ENCODE measurements at regions not wholly inside any gene's neighbourhood (a gene's known extent, or its start where the extent isn't known, plus 50 kb on each side); places are given as distances from the start of the nearest gene placed in this dataset.

DNA sequence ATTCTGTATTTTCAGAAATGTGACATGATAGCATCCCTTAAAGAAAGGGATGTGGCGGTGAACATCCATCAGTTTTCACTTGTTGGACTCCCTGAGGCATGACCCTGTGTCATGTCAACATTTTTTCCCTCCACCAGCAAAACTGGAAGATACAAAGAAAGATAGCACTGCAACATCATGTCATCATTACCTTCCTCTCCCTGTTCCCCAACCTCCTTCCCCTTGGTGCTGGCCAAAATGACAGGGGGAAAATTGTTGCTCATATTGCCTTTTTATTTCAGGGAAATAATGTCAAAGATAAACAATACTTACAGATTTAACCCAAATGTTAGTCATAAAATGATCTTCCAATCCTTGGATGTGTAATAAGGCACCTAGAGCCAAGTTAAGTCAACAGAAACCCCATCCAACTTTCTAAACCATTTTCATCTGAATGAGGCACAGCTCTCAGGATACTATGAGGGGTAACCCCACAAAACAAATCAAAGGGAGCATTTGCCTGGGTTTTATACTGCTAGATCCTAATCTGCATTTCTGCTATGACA, 644.3 kb downstream of the ACTL7B start:
- DNase-seq = no peak

DNA sequence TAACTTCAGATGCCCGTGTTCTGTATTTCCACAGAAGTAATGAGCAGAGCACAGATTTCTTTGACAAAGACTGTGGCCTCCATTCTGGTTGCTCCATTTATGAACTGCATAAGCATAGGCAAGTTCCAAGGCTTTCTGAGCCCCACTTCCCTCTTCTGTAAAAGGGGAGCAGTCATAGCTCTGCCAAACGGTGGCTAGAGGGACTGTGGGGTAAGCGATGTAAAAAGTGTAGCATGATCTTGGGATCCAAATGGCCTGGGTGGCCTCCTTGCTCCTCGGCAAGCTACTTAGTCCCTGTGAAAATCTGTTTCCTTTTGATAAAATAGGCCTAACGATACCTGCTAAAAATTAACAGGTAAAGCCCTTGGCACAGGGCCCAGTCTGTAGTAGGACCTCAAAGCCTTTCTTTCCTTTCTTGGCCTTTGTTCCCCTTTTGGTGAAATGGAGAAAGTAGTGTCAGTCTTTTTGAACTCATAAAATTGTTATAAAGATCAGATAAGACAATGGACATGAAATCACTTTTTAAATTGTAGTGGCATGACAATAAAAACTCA, 646.6 kb downstream of the ACTL7B start:
- no peak for DNase-seq

DNA sequence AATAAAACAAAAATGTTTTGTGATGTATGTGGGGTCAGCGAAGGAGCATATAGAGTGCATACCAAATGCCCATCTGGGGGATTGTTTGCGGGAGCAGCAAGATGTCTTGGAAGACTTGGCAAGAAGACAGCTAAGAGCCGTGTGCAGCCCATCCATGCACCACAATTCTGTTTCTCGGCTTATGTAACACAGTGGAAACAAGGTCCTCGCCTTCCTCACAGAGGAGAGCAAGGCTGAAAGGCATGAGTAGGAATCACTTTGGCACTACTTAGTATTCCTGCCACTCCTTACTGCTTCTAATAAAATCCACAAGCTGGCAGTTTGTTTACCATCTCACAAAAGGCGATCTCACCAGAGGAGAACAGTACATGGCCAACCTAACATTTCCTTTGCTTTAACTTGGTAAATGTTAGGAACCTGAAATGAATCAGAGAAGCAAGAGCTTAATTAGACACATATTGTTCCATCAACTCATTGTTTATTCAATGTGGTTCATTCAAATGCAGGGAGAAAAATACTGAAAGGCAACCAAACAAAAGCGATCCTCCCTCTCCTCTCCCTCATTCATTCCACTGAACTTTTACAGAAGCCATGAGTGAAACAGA, 648.1 kb downstream of the ACTL7B start:
- DNase-seq = no peak

DNA sequence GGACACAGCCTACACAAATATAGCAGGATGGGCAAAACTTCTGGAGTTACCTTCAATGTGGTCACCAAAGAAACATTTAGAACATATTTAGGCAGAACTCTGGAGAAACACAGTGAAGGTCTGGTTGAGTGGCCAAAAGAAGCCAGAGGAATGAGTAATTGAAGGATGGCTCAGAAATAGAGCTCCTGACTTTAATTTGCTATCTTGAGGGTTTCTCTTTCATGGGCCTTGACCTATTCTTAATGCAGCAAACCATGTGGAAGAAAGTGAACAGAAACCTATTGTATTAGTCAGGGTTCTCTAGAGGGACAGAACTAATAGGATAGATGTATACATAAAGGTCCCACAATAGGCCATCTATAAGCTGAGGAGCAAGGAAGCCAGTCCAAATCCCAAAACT, 650.5 kb downstream of the ACTL7B start:
- DNase-seq = no peak

DNA sequence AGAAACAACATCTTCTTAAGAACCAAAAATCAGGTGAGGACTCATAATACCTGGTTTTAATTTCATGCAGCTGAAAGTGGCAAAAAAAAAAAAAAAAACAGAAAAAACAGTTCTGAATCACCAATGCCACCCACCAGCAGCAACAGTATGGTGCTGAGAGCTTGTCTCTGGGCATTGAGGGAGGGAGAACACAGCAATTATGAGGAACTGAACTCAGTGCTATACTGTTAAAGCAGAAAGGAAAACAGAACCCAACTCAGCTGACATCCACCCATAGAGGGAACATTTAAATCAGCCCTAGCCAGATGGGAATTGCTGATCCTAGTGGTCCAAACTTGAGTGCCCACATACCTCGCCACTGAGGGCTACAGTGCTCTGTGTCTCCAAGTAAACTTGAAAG, 657.9 kb downstream of the ACTL7B start:
- DNase-seq = no peak

DNA sequence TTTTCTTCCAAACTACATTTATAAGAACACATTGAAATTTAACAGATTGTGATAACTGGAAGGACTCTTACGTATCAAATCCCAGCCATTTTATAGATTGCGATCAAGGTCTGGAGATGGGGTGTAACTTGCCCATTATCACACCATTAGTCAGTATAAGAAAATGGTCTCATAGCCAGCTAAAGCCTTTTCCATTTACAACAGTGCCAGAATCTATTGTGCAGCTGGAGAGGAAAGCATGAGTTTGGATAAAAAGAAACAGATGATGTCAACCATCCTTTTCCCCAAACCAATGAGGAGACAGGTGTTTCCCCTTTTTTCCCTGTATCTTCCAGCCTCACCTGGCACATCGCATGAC, 658.8 kb downstream of the ACTL7B start:
- DNase-seq = no peak

DNA sequence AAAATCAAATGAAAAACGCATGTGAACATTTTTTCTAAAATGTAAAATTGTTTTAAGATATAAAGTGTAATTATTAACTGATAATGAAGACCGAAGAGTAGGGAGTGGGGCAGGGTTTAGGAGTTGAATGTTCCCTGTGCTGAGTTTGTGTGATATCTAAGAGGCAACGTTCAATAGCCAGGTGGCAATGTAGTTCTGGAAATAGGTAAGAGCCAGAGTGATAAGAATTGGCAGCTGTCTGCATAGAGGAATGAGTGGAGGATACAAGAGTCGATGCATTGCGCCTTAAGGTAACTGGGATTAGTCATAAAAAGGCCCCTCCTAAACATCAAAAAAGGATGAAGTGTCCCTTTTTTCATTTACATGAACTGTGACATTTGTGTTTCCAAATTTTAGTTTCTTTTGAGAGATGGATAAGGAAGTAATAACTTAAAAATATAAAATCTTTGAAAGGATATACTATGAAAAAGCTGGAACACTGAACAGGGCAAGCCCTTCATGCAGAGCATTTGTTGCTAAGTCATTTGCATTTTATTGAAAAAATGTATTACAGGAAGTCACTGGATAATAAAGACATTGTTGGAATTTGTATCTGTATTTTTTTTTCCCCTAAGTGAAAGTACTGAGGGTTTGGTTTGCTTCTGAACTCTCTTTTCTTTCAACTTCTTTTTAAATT, 659.3 kb downstream of the ACTL7B start:
- no peak for DNase-seq

DNA sequence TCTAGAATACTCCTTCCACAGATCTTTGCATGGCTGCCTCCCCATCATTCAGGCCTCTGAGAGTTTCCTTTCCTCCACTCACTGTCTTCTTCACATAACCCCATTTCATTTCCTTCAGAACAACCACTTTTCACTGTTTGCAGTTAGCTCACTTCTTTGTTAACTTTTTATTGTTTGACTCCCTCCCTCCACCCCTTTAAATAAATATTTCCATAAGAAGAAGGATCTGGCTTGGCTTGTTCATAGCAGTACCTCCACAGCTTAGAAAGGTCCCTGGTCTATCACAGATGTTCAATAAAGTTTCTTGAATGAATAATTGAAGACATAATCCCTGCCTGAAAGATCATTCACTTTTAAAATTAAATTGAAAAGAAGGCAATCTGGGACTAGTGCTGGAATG, 661.6 kb downstream of the ACTL7B start:
- no peak for DNase-seq

DNA sequence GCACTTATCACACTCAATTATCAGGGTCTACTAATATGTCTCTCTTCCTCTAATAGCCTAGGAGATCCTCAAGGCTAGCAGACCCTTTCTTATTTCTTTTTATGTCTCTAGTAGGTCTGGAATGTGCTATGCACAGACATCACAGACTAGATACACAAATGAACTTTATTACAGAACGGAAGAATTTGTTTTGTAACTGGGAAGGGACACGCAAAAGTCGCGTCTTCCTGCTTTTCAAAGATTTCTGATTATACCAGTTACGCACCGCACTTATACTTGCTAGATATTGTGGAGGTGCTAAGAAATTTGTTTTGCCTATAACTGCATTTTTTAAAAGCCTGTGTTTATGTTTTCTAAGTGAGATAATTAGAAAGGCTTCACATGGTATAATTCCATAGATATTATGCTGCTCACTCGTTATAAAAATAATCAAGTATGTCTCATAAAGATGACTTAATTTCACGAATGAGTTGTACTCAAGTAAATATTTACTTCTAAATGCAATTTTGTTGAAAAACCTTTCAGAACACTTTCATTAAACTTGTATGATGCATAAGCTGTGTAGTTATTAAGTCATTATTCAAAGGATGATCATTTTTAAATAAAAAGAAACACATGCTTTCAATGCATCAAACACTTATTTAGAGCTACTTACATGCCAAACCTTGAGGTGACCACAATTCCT, 662.6 kb downstream of the ACTL7B start:
- DNase-seq = no peak

DNA sequence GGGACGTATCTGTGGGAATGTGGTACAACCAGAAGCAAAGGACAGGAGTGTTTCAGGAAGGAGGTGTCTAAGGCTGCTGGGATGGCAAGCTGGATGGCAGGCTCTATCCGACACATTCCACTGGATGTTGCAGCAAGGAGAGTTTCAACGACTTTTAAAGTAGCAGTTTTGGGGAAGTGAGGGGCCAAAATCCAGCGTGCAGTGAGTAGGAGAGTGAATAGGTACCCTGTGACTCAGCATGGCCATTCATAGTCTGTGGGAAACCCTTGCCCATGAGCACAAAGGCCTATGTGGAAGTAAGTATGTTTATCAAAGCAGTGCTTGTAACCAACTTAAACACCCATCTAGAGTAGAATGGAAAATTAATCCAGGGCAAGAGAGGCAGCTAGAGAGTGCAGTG, 664.7 kb downstream of the ACTL7B start:
- DNase-seq = no peak

DNA sequence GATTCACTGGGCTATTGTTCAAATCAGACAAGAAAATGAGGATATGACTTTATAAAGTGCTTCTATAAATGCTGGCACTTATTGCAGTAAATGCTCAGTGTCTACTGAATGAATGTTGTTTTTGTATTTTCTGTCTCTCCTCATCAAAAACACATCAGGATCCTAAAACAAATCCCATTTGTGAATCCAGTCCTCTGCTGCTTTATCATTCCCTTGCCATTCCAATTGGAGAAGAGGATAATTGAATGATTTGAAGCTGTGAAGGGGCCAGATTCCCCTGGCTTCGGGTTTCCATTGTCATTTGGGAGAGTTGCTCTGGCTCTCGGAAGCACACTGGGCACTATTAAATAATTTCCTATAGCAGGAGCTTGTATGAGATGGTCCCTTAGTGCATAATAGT, 666.8 kb downstream of the ACTL7B start:
- DNase-seq = no peak

DNA sequence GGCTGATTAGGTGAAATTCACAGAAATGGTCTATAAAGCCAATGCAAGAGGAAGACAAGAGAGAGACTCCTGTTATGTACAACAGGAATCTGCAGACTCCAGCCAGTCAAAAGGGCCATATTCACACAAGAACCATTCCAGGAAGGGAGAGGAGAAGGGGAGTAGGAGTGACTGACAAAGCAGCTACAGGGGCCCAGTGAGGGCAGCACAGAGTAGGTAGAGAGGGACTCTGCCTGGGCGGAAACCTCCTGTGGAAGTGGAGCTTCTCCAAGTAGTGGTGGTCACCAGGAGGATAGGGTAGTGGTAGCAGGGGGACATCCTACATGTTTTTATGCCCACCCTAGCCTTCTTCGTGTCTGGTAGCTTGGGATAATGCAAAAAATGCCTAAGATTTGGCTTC, 667.3 kb downstream of the ACTL7B start:
- no peak for DNase-seq

DNA sequence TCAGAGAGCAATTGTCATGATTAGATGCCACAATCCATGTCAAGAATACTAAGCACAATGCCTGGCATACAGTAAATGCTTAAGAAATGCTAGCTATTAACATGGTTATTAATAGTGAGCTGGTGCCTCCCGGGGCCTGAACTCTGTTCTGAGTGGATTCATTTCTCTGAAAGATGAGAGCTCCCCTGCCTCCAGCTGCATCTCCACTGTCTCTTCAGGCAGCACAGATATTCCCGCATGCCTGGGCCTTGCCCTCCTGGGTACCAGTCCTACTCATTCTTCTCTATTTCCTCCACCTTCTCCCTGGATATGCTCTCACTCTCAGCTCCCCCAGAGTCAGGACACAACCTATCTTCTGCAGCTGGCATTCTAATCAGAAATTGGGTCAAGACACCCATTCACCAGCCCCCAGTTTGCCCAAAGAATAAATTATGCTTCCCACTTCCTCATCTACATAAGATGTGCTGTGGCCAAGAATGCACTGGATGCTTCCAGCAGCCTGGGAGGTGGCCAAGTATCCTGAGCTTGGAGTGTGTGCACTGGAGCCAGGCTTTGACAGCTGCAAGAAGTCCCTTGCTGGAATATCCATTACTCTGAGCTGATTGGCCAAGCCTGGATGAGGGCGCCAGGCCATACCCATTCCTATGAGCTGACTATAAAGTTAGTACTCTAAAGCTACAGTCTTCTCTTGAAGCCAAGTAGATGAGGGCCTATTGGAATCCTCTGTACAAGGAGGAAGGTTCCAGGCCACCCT, 669.0 kb downstream of the ACTL7B start:
- DNase-seq = no peak

DNA sequence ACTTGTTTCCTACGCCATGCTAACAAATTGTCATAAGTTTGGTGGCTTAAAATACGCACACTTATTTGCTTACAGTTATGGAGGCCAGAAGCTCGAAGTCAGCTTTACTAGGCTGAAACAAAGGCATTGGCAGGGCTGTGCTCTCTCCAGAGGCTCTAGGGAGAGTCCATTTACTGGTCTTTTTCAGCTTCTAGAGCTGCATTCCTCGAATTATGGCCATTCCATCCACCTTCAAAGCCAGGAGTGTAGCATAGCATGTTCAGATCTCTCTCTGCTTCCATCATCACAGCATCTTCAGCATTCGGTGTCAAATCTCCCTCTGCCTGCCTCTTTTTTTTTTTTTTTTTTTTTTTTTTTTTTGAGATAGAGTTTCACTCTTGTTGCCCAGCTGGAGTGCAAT, 670.2 kb downstream of the ACTL7B start:
- DNase-seq = no peak

DNA sequence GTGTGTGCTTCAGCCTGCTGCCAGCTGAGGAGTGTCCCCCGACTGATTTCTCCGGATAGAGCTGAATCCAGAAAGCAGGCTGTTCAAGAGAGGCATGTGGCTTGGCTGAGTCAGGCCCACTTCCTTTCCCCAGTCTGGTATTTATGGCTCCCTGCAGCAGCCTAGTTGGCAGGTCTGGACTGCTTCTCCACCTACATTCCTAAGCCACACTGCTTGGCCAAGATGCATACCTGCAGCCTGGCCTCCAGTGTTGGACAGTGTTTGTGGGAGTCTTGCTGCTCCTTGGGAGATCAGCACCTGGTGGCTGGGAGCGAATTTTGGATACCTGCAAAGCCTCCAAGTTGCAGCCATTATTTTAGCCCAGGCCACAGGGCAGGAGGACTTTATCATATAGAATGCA, 670.8 kb downstream of the ACTL7B start:
- no peak for DNase-seq

DNA sequence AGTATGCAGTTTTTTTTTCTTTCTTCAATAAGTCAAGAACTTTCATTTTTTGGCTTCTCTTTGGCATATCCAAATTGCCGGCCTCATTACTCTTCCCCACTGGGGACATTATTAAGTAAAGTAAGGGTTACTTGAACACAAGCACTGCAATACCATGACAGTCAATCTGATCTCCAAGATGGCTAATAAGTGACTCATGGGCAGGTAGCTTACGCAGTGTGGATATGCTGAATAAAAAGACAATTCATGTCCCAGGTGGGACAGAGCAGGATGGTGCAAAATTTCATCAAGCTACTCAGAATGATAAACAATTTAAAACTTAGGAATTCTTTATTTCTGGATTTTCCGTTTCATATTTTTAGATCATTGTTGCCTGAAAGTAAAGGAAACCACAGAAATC, 671.8 kb downstream of the ACTL7B start:
- DNase-seq = no peak

DNA sequence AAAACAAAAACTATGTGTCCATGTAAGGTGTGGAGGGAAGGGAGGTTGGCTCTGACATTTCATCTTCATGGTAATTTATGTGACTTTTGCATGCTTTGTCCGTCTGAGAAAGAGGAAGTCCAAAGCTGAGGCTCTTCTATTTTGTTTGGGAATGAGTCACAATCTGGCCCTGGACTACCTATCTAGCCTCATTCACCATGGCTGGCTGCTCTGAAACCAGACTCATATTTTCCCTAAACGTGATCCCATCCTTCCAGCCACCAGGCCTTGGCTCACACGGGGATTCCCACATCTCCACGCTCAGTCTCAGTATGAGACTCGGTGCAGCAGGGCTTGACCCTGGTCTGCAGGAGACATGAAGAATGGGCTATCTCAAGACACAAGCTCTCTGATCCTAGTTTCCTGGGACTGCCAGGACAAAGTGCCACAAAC, 672.8 kb downstream of the ACTL7B start:
- DNase-seq = no peak

DNA sequence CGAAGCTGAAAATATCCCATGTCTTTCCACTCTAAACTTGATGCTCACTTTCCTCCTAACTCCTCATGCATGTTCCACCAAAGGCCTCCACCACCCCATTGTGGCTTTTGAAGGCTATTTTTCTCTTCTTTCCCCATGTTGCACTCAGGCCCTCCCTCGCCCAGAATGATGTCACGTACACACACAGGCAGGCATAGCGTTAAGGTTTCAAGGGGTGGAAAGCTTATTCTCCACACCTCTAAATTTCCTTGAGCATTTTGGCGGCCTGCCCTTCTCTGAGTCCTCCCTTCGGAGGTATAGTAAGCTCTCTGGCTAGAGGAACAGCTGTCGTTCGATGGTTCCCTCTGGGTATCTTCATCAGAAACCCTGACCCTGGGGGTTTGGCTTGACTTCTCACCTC, 673.5 kb downstream of the ACTL7B start:
- no peak for DNase-seq

DNA sequence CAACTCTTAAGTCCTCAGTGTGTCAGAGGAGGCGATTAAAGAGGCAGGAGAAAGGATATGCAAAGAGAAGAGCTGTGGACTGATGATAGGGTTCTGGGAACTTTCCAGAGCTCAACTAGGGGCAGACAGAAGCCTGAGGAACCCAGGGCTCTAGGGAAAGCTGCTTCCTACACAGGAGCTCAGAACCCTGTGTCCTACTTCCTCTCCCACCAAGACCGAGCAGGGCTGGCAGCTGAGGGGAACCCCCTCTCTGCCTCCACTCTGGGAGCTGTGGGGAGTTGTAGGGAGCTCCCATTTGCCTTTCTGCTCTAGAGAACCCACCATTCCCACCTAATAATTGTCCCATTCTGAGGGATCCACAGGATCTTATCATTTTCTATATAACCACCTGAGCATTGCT, 674.3 kb downstream of the ACTL7B start:
- DNase-seq = no peak

DNA sequence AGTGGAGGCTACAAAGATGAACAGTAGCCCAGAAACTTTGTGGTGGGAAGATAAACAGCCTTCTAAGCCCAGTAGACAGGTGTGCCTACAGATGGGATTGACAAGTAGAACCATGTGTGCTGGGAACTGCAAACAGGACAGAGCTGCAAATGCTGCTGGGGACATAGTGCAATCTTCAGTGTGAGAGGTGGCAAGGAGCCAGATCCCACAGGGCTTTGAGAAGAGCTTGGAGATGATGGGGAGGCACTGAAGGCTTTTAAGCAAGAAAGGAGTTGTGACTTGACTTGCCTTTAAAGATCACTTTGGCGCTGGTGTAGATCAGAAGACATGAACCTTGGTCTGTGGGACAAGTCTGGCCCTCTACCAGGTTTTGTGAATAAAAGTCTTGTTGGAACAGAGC, 675.2 kb downstream of the ACTL7B start:
- no peak for DNase-seq

DNA sequence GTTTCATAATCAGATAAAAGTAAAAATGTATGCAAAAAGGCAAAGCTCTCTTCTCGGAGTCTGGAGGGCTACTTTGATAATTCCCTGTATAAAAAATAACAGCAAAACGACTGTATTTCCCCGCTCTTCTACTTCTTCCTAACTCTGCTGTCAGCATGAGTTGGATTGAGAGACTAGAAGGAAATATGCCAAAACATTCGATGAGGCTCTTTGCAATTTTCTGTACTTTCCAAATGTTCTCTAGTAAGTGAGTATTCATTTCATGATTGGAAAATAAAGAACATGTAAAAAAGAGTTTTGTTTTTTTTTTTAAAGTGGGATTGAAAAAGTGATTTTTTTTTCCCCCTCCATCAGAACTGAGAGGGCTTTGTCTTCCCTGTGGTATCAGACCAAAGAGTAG, 677.5 kb downstream of the ACTL7B start:
- DNase-seq = no peak

DNA sequence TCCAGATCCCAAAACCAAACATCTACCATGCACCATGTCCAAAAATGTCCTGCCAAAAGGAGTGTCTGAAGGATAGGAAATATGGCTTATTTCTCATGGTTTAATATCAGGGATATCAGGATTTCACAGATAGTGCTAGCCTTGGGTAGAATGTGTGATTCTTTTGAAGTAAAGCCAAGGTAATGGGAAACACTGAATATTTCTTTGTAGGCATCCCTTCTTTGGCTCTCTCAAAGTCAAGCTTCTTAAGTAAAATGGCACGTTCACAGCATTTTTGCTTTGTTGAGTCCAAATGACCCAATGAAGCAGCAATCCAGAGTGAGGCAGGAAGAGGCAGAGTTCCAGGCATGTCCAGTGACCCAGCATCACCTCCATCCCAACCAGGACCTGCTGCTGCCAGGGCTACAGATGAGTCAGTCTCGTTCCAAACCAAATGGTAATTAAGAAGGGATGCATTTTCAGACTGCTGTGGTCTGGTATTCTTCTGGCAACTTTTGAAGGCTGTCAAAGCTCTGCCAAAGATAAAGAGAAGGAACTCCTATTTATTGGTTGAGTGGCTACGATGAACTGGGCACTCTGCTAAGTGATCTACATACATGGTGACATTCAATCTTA, 678.8 kb upstream of the KLF4 start:
- DNase-seq = no peak

All from NCI-H2227 treated with DMSO at 0.1 percent for 48 hours (cell line).